GM12878 (cell line): ENCODE measurements at regions not wholly inside any gene's neighbourhood (a gene's known extent, or its start where the extent isn't known, plus 50 kb on each side); places are given as distances from the start of the nearest gene placed in this dataset.

Experiments used
- ATAC-seq: fragments of 200-7000 bp; cut with Tn5 transposase; 3 replicates; pipeline ENCODE4 v1.9.1; 2020; ENCODE audit warnings: mild to moderate bottlenecking, moderate library complexity
- BruUV-seq: library from RNA; stranded (reverse); fragments of 400-500 nt; replicated peaks from 2 replicates; lab custom pipeline; 2021; lab: Mats Ljungman, UMichigan
- CTCF ChIA-PET: fragments of 300-600 bp; sonication (Branson Sonifier 250); formaldehyde crosslinking; extraction: SDS; loops from one replicate; lab custom pipeline; 2021; ENCODE audit warnings: inconsistent platforms; lab: Yijun Ruan, JAX
- POLR2A ChIA-PET: fragments of 350-600 bp; formaldehyde crosslinking; extraction: SDS; loops from one replicate; lab custom pipeline; 2021; ENCODE audit warnings: inconsistent platforms; lab: Charles Lee
- RAD21 ChIA-PET: fragments of 300-600 bp; sonication (Branson Sonifier 250); formaldehyde crosslinking; loops from one replicate; lab custom pipeline; 2023; ENCODE audit warnings: antibody characterized with exemption; ENCODE audit not compliant: unreplicated experiment; lab: Charles Lee
- SMC1A ChIA-PET: fragments of 300-600 bp; sonication (Branson Sonifier 250); formaldehyde crosslinking; loops from one replicate; lab custom pipeline; 2023; ENCODE audit not compliant: unreplicated experiment, uncharacterized antibody; lab: Charles Lee
- DNase-seq: peaks from one replicate; pipeline ENCODE4 v3.0.0-alpha.2; 2011; ENCODE audit warnings: low read depth, low spot score
- FAIRE-seq: peaks from 3 replicates; lab custom pipeline; 2011; peaks lifted over from hg19 to GRCh38; lab: Jason Lieb, UNC
- H2AFZ ChIP-seq: 2 replicates; pipeline ENCODE4 v1.6.0; 2011; ENCODE audit warnings: low read depth, low read length, control low read depth; ENCODE audit not compliant: control insufficient read depth
- H3K27ac ChIP-seq: 2 replicates; pipeline ENCODE4 v1.5.1; 2011; ENCODE audit warnings: control low read depth; ENCODE audit not compliant: control insufficient read depth, insufficient read depth
- H3K27me3 ChIP-seq, 2 experiments: replicated peaks in 1 of 2; 2 replicates each; pipeline versions ENCODE4 v1.6.0 to v1.6.1; 2011; ENCODE audit warnings: low read length in 1 of 2; ENCODE audit not compliant: control insufficient read depth in 2 of 2, insufficient read depth in 2 of 2
- H3K36me3 ChIP-seq, 2 experiments: 2 replicates each; pipeline ENCODE4 v1.5.1; 2011; ENCODE audit warnings: low read length in 1 of 2; ENCODE audit not compliant: control insufficient read depth in 2 of 2, insufficient read depth in 2 of 2
- H3K4me1 ChIP-seq: 2 replicates; pipeline ENCODE4 v1.6.1; 2011; ENCODE audit warnings: mild to moderate bottlenecking, low read length, moderate library complexity, mixed read lengths; ENCODE audit not compliant: control insufficient read depth, insufficient read depth
- H3K4me2 ChIP-seq: 2 replicates; pipeline ENCODE4 v1.6.0; 2011; ENCODE audit warnings: control low read depth; ENCODE audit not compliant: control insufficient read depth, insufficient read depth
- H3K4me3 ChIP-seq: fragments of 200-600 bp; sonication (generic); 2 replicates; pipeline ENCODE4 v1.5.1; 2016
- H3K79me2 ChIP-seq: 2 replicates; pipeline ENCODE4 v1.6.0; 2011; ENCODE audit warnings: low read length; ENCODE audit not compliant: control insufficient read depth, insufficient read depth
- H3K9ac ChIP-seq: 2 replicates; pipeline ENCODE4 v1.8.0; 2011; ENCODE audit warnings: low read length, control low read depth, mixed read lengths; ENCODE audit not compliant: control insufficient read depth, insufficient read depth
- H3K9me3 ChIP-seq: replicated peaks from 3 replicates; pipeline ENCODE4 v1.5.1; 2011; ENCODE audit warnings: mild to moderate bottlenecking, low read length; ENCODE audit not compliant: control insufficient read depth, insufficient read depth
- H4K20me1 ChIP-seq: 2 replicates; pipeline ENCODE4 v1.6.0; 2011; ENCODE audit not compliant: control insufficient read depth, insufficient read depth
- ATF7 ChIP-seq: fragments of 450-650 bp; IDR thresholded peaks from 2 replicates; pipeline ENCODE4 v1.6.1; 2016; ENCODE audit warnings: low read depth, mild to moderate bottlenecking
- CEBPB ChIP-seq, 2 experiments: fragments of 150-350 bp in 1 of 2; IDR thresholded peaks; 2 replicates each; pipeline ENCODE4 v1.6.1; 2012 to 2014; ENCODE audit warnings: low read depth in 2 of 2, low read length in 2 of 2, borderline replicate concordance in 1 of 2, inconsistent platforms in 1 of 2
- CHD4 ChIP-seq: fragments of 200-600 bp; sonication (generic); IDR thresholded peaks from 2 replicates; pipeline ENCODE4 v1.6.1; 2016; ENCODE audit warnings: mild to moderate bottlenecking
- CREB1 ChIP-seq: IDR thresholded peaks from 2 replicates; pipeline ENCODE4 v1.6.1; 2012; ENCODE audit warnings: low read depth, mild to moderate bottlenecking, inconsistent platforms
- EGR1 ChIP-seq, 2 experiments: IDR thresholded peaks; 1 replicate in 1 of 2; 2 replicates in 1 of 2; pipeline ENCODE4 v1.6.1; 2011 to 2012; ENCODE audit warnings: low read depth in 2 of 2, low read length in 2 of 2, borderline replicate concordance in 1 of 2, mild to moderate bottlenecking in 1 of 2, moderate library complexity in 1 of 2
- IRF4 ChIP-seq: IDR thresholded peaks from 2 replicates; pipeline ENCODE4 v1.6.1; 2011; ENCODE audit warnings: low read depth, low read length
- JUNB ChIP-seq: IDR thresholded peaks from 2 replicates; pipeline ENCODE4 v1.6.1; 2016; ENCODE audit warnings: antibody characterized with exemption, mild to moderate bottlenecking
- KAT2A ChIP-seq: conservative IDR thresholded peaks from 2 replicates; pipeline ENCODE4 v1.6.1; 2011; ENCODE audit warnings: low read depth, low read length; ENCODE audit not compliant: control insufficient read depth
- MEF2A ChIP-seq: IDR thresholded peaks from 2 replicates; pipeline ENCODE4 v1.6.1; 2011; ENCODE audit warnings: low read depth, mild to moderate bottlenecking, low read length, moderate library complexity; ENCODE audit not compliant: insufficient read depth
- NFIC ChIP-seq: IDR thresholded peaks from 2 replicates; pipeline ENCODE4 v1.6.1; 2012; ENCODE audit warnings: low read depth, mild to moderate bottlenecking, inconsistent platforms, low read length, moderate library complexity
- NR2F1 ChIP-seq: fragments of 450-650 bp; conservative IDR thresholded peaks from 2 replicates; pipeline ENCODE4 v1.6.1; 2017; ENCODE audit warnings: mild to moderate bottlenecking
- POLR2A ChIP-seq: IDR thresholded peaks from 2 replicates; pipeline ENCODE4 v1.6.1; 2011; ENCODE audit warnings: low read depth, mild to moderate bottlenecking, low read length
- RAD51 ChIP-seq: fragments of 450-650 bp; IDR thresholded peaks from 2 replicates; pipeline ENCODE4 v1.6.1; 2016; ENCODE audit warnings: moderate library complexity, mild to moderate bottlenecking, inconsistent platforms
- RCOR1 ChIP-seq: conservative IDR thresholded peaks from 2 replicates; pipeline ENCODE4 v1.6.1; 2012; ENCODE audit warnings: low read depth, low read length, improper control_type of control experiment
- RUNX3 ChIP-seq: IDR thresholded peaks from 2 replicates; pipeline ENCODE4 v1.6.1; 2012; ENCODE audit warnings: low read length, inconsistent platforms
- SIX5 ChIP-seq: IDR thresholded peaks from 2 replicates; pipeline ENCODE4 v1.6.1; 2011; ENCODE audit warnings: mild to moderate bottlenecking, low read depth, low read length, moderate library complexity; ENCODE audit not compliant: severe bottlenecking
- TCF3 ChIP-seq: IDR thresholded peaks from 2 replicates; pipeline ENCODE4 v1.6.1; 2012; ENCODE audit warnings: low read depth, mild to moderate bottlenecking, low read length, borderline replicate concordance; ENCODE audit not compliant: insufficient read depth
- YY1 ChIP-seq: IDR thresholded peaks from 2 replicates; pipeline ENCODE4 v1.6.1; 2011; ENCODE audit warnings: low read depth, mild to moderate bottlenecking, low read length
- ZBED1 ChIP-seq: IDR thresholded peaks from 2 replicates; pipeline ENCODE4 v1.6.1; 2016; ENCODE audit warnings: borderline replicate concordance
- WGBS: methylation state at CpG from one replicate; pipeline ENCODE4 v1.1.6; 2016; ENCODE audit warnings: low lambda C conversion rate; ENCODE audit not compliant: insufficient replicate concordance, insufficient coverage; ENCODE audit errors: missing lambda C conversion rate; 5-methylcytosine and 5-hydroxymethylcytosine counted together
- in situ Hi-C: fragments of 300-500 bp; cut with MboI; formaldehyde crosslinking; loops from 9 replicates; pipeline ENCODE4 v1.14.3; 2018; ENCODE audit warnings: mixed read lengths
- intact Hi-C: fragments of 100-400 bp; cut with micrococcal nuclease; formaldehyde crosslinking; loops from one replicate; pipeline ENCODE4 v1.14.2; 2022; ENCODE audit not compliant: unreplicated experiment
- TF ChIP-seq, protein P1 (sequence below): IDR thresholded peaks from 2 replicates; pipeline ENCODE4 v1.6.1; 2012; ENCODE audit warnings: mild to moderate bottlenecking, low read depth, low read length
- TF ChIP-seq, protein P2 (sequence below): IDR thresholded peaks from 2 replicates; pipeline ENCODE4 v1.6.1; 2011; ENCODE audit warnings: borderline replicate concordance, low read depth, mild to moderate bottlenecking, moderate library complexity, mixed read lengths, low read length; ENCODE audit not compliant: insufficient read depth; ENCODE audit errors: extremely low read length

DNA sequence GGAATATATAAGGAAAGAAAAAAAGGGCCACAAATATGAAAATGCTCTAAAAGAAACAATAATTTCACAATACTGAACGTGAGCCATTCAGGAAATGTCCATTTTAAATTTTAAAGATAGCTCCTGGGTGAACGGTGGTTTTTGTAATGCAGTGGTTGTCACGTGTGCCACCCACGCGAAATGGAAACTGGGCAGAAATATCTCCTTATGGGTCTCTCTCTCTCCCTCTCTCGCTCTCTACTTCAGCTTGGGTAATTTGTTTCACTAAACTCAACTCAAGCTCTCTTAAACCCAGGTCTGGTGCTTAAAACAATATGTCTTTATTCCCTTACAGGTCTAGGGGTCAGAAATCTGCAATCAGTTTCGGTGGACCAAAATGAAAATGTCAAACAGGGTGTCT, 150.8 kb downstream of the OR2B2 start:
- Histone ChIP-seq H3K9ac (peak overlapping the region; percentile 29; the same call in 1 of the 2 replicates), H4K20me1 (no peaks in the 10 kb centered on the region), H3K27me3 (no peaks in the 10 kb centered on the region), H3K27ac (peak overlapping the region; percentile 66), H3K4me3 (no peak overlapping the region), H3K4me1 (peaks cover 26% of the 10 kb centered on the region), H3K9me3 (no peaks in the 10 kb centered on the region), H3K36me3 (no peaks in the 10 kb centered on the region), H3K79me2 (peaks cover 6% of the 10 kb centered on the region), H3K4me2 (peak overlapping the region; percentile 66), H2AFZ (peak overlapping the region; percentile 81)
- ChIA-PET SMC1A (interaction anchor here (0.7 to 6.0 kb wide), 4 partner anchors 9 to 28 kb away, joined by 3 to 93 read pairs (median 17); no protein-coding TSS in a partner anchor), RAD21 (interaction anchor here (0.6 to 5.5 kb wide), 9 partner anchors 9 to 1603 kb away, joined by 3 to 43 read pairs (median 7); a partner anchor contains a TSS), POLR2A (interaction anchor here (0.6 to 2.6 kb wide), 5 partner anchors 11 to 614 kb away, joined by 3 to 18 read pairs (median 4); a partner anchor contains a TSS), CTCF (interaction anchor here (0.7 to 13.3 kb wide), 8 partner anchors 8 to 449 kb away, joined by 3 to 193 read pairs (median 4); no protein-coding TSS in a partner anchor)
- FAIRE-seq = no peak
- ATAC-seq = peak; percentile 43
- DNase-seq = no peak
- in situ Hi-C loops (loop anchor here (25.0 kb wide), 1 partner anchor 249 kb away; no protein-coding TSS in a partner anchor), intact Hi-C loops (no loop called here)
- WGBS = 11% methylated on average over 7 of the region's 7 CpGs
- BruUV-seq = no TSS peak
- TF ChIP-seq CEBPB (IDR thresholded peaks at IDR 0.05; ENCODE audit: borderline replicate concordance in 1 of 2, low read depth in 2 of 2, low read length in 2 of 2) (no peak), YY1 (0 out of 2 replicates have a peak, but pooled peaks have one; percentile 34), IRF4 (no peak), CREB1 (no peak), EGR1 (IDR thresholded peaks at IDR 0.05; ENCODE audit: borderline replicate concordance in 1 of 2, low read depth in 2 of 2, low read length in 2 of 2) (peak in 1 of 2 experiments; percentile 97; a peak in 2 of 3 replicates), CHD4 (no peak), RAD51 (peak; percentile 94), KAT2A (no peak), ATF7 (0 out of 2 replicates have a peak, but pooled peaks have one; percentile 11), RCOR1 (no peak), JUNB (0 out of 2 replicates have a peak, but pooled peaks have one; percentile 9), NFIC (peak; percentile 48; the same call in 1 of the 2 replicates), ZBED1 (0 out of 2 replicates have a peak, but pooled peaks have one; percentile 29), TCF3 (no peak), SIX5 (no peak), RUNX3 (peak; percentile 74), POLR2A (no peak), MEF2A (0 out of 2 replicates have a peak, but pooled peaks have one; percentile 40), NR2F1 (0 out of 2 replicates have a peak, but pooled peaks have one; percentile 29)
- TF ChIP-seq, protein P1, sequence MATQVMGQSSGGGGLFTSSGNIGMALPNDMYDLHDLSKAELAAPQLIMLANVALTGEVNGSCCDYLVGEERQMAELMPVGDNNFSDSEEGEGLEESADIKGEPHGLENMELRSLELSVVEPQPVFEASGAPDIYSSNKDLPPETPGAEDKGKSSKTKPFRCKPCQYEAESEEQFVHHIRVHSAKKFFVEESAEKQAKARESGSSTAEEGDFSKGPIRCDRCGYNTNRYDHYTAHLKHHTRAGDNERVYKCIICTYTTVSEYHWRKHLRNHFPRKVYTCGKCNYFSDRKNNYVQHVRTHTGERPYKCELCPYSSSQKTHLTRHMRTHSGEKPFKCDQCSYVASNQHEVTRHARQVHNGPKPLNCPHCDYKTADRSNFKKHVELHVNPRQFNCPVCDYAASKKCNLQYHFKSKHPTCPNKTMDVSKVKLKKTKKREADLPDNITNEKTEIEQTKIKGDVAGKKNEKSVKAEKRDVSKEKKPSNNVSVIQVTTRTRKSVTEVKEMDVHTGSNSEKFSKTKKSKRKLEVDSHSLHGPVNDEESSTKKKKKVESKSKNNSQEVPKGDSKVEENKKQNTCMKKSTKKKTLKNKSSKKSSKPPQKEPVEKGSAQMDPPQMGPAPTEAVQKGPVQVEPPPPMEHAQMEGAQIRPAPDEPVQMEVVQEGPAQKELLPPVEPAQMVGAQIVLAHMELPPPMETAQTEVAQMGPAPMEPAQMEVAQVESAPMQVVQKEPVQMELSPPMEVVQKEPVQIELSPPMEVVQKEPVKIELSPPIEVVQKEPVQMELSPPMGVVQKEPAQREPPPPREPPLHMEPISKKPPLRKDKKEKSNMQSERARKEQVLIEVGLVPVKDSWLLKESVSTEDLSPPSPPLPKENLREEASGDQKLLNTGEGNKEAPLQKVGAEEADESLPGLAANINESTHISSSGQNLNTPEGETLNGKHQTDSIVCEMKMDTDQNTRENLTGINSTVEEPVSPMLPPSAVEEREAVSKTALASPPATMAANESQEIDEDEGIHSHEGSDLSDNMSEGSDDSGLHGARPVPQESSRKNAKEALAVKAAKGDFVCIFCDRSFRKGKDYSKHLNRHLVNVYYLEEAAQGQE = no peak
- TF ChIP-seq, protein P2, sequence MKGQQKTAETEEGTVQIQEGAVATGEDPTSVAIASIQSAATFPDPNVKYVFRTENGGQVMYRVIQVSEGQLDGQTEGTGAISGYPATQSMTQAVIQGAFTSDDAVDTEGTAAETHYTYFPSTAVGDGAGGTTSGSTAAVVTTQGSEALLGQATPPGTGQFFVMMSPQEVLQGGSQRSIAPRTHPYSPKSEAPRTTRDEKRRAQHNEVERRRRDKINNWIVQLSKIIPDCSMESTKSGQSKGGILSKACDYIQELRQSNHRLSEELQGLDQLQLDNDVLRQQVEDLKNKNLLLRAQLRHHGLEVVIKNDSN = peak; percentile 69
